HCT116 (cell line): ENCODE measurements at regions not wholly inside any gene's neighbourhood (a gene's known extent, or its start where the extent isn't known, plus 50 kb on each side); places are given as distances from the start of the nearest gene placed in this dataset.

Experiments used
- ATF3 ChIP-seq: IDR thresholded peaks from 2 replicates; pipeline ENCODE4 v1.6.1; 2012
- CTCF ChIP-seq, 3 experiments: fragments of 200-600 bp in 1 of 3; sonication (generic) in 1 of 3; IDR thresholded peaks in 2 of 3; conservative IDR thresholded peaks in 1 of 3; 2 replicates each; pipeline ENCODE4 v1.5.1; 2012 to 2017; ENCODE audit warnings: low read depth in 2 of 3, low read length in 2 of 3, antibody characterized with exemption in 1 of 3, borderline replicate concordance in 1 of 3, control low read depth in 1 of 3, mild to moderate bottlenecking in 1 of 3, mixed read lengths in 1 of 3, mixed run types in 1 of 3, moderate library complexity in 1 of 3; ENCODE audit not compliant: insufficient read depth in 1 of 3
- EZH2 ChIP-seq: fragments of 200-600 bp; sonication (generic); IDR thresholded peaks from 2 replicates; pipeline ENCODE4 v1.6.1; 2017; ENCODE audit warnings: antibody characterized with exemption, mixed run types
- POLR2A ChIP-seq: IDR thresholded peaks from 2 replicates; pipeline ENCODE4 v1.7.0; 2011; ENCODE audit warnings: borderline replicate concordance; ENCODE audit not compliant: insufficient read depth, insufficient read length; ENCODE audit errors: extremely low read depth
- POLR2AphosphoS5 ChIP-seq: IDR thresholded peaks from 2 replicates; pipeline ENCODE4 v1.6.1; 2011; ENCODE audit warnings: mild to moderate bottlenecking, low read depth, low read length, moderate library complexity
- REST ChIP-seq: IDR thresholded peaks from 2 replicates; pipeline ENCODE4 v1.6.1; 2012; ENCODE audit warnings: low read depth
- YY1 ChIP-seq: IDR thresholded peaks from 2 replicates; pipeline ENCODE4 v1.6.1; 2011; ENCODE audit warnings: low read length, low read depth, moderate library complexity, mild to moderate bottlenecking; ENCODE audit not compliant: insufficient replicate concordance; ENCODE audit errors: extremely low read depth
- ZNF274 ChIP-seq: fragments of 200-500 bp; sonication (Bioruptor generic); IDR thresholded peaks from 2 replicates; pipeline ENCODE4 v1.6.1; 2014; ENCODE audit warnings: mild to moderate bottlenecking, low read depth, low read length, inconsistent platforms

- TF ChIP-seq POLR2A = no peak
- TF ChIP-seq YY1 = no peak
- no peak for TF ChIP-seq CTCF (IDR thresholded peaks at IDR 0.05 in 2 of 3, conservative IDR thresholded peaks at IDR 0.05 in 1 of 3; ENCODE audit: borderline replicate concordance in 1 of 3, insufficient read depth in 1 of 3, low read depth in 2 of 3, low read length in 2 of 3)
- TF ChIP-seq POLR2AphosphoS5 = no peak
- no peak for TF ChIP-seq ZNF274
- no peak for TF ChIP-seq ATF3
- TF ChIP-seq EZH2 = no peak
- TF ChIP-seq REST = no peak
Observed at GRCh38 chr6:165835410-165835851, 172.4 kb upstream of the PDE10A start.
